Testis (tissue), 2 donors: ENCODE measurements at regions not wholly inside any gene's neighbourhood (a gene's known extent, or its start where the extent isn't known, plus 50 kb on each side); places are given as distances from the start of the nearest gene placed in this dataset.
A peak's percentile ranks its signal among the peaks of the same experiment; 100 is the strongest.

Source experiments
- DNase-seq: peaks from one replicate; pipeline ENCODE4 v3.0.0-alpha.2; 2019
- H3K27ac ChIP-seq, 2 donors: fragments of 200-600 bp; sonication (generic); one replicate each; pipeline ENCODE4 v1.5.1; 2019
- H3K27me3 ChIP-seq: fragments of 200-600 bp; sonication (generic); one replicate; pipeline ENCODE4 v1.5.1; 2019
- H3K36me3 ChIP-seq: fragments of 200-600 bp; sonication (generic); one replicate; pipeline ENCODE4 v1.5.1; 2017; ENCODE audit warnings: low read depth; ENCODE audit errors: missing control alignments
- H3K4me1 ChIP-seq: fragments of 200-600 bp; sonication (generic); one replicate; pipeline ENCODE4 v1.5.1; 2019
- H3K4me3 ChIP-seq, 2 donors: fragments of 200-600 bp; sonication (generic); one replicate each; pipeline ENCODE4 v1.5.1; 2017 to 2019
- H3K9me3 ChIP-seq: fragments of 200-600 bp; sonication (generic); one replicate; pipeline ENCODE4 v1.5.1; 2017
- POLR2A ChIP-seq: fragments of 450-650 bp; IDR thresholded peaks from one replicate; pipeline ENCODE4 v1.6.1; 2017; ENCODE audit warnings: antibody characterized with exemption, mild to moderate bottlenecking, moderate library complexity
- WGBS, 2 donors: methylation state at CpG; one replicate each; pipeline ENCODE4 v1.1.5; 2018; 5-methylcytosine and 5-hydroxymethylcytosine counted together
- intact Hi-C: fragments of 100-400 bp; cut with DNase I; formaldehyde crosslinking; loops from one replicate; pipeline ENCODE4 v1.15.1; 2023; ENCODE audit warnings: low total_unique reads
- TF ChIP-seq, protein P1 (sequence below), 3 experiments: fragments of 450-650 bp in 2 of 3; fragments of 200-600 bp in 1 of 3; sonication (generic) in 1 of 3; IDR thresholded peaks; one replicate each; pipeline ENCODE4 v1.5.1; 2016 to 2019; ENCODE audit warnings: antibody characterized with exemption in 3 of 3, mild to moderate bottlenecking in 2 of 3, moderate library complexity in 1 of 3

DNA sequence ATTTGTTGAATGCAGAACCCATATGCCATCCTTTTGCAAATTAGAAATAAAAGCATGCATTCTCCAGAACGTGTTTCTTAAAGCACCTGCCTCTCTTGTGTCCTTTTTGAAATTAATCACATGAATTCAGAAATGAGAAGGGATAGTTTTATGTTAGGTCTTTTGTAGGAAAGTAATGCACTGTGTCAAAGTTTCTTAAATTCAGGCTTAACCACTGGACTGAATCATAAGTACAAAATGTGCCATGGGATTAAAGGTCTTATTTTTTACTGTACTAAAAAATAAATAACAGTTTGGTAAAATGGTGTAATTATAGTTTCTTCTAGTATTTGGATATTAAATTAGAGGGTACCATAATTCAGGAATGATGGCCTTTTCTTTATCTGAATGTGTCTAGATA, 290.1 kb upstream of the USP25 start:
- TF ChIP-seq, protein P1, sequence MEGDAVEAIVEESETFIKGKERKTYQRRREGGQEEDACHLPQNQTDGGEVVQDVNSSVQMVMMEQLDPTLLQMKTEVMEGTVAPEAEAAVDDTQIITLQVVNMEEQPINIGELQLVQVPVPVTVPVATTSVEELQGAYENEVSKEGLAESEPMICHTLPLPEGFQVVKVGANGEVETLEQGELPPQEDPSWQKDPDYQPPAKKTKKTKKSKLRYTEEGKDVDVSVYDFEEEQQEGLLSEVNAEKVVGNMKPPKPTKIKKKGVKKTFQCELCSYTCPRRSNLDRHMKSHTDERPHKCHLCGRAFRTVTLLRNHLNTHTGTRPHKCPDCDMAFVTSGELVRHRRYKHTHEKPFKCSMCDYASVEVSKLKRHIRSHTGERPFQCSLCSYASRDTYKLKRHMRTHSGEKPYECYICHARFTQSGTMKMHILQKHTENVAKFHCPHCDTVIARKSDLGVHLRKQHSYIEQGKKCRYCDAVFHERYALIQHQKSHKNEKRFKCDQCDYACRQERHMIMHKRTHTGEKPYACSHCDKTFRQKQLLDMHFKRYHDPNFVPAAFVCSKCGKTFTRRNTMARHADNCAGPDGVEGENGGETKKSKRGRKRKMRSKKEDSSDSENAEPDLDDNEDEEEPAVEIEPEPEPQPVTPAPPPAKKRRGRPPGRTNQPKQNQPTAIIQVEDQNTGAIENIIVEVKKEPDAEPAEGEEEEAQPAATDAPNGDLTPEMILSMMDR (IDR thresholded peaks at IDR 0.05), result no peak
- TF ChIP-seq POLR2A, result no peak
- intact Hi-C loops, result no loop called here
- WGBS, 2 donors, result 40 to 50% methylated on average over 1 of the region's 1 CpG

DNA sequence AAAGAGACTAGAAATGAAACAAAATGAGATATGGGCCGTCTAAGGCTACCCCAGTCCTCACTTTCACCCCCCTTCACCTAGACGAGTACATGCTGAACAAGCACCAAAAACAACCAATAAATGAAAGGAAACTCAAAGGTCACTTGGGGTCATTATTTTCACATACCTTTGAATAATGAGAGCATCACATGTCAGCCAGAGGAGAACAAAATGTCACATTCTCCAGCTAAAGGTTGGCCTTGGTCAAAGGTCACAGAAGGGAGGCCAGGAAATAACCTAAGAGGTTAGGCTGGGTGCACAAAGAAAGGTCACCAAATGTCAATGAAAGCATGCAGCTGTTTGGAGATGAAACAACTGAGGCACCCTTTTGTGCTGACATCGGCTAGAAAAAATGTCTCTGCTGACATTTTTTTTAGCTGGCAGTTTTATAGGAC, 288.7 kb upstream of the USP25 start:
- intact Hi-C loops, result no loop called here
- TF ChIP-seq POLR2A, result no peak
- TF ChIP-seq, protein P1 (IDR thresholded peaks at IDR 0.05), result no peak
- no peaks in the 10 kb centered on the region for H3K36me3 ChIP-seq
- H3K27me3 ChIP-seq, result no peaks in the 10 kb centered on the region
- no peak for DNase-seq
- WGBS, 2 donors, result 26 to 36% methylated on average over 3 of the region's 3 CpGs
- peaks cover 11% of the 10 kb centered on the region for H3K4me1 ChIP-seq
- H3K4me3 ChIP-seq, result no peak overlapping the region
- no peaks in the 10 kb centered on the region for H3K9me3 ChIP-seq
- no peak overlapping the region for H3K27ac ChIP-seq

More for the DNA sequence above, 290.1 kb upstream of the USP25 start:
- Histone ChIP-seq H3K4me1 (peaks cover 11% of the 10 kb centered on the region), H3K36me3 (no peaks in the 10 kb centered on the region), H3K27ac (no peak overlapping the region), H3K9me3 (no peaks in the 10 kb centered on the region), H3K4me3 (no peak overlapping the region), H3K27me3 (no peaks in the 10 kb centered on the region)
- no peak for DNase-seq

DNA sequence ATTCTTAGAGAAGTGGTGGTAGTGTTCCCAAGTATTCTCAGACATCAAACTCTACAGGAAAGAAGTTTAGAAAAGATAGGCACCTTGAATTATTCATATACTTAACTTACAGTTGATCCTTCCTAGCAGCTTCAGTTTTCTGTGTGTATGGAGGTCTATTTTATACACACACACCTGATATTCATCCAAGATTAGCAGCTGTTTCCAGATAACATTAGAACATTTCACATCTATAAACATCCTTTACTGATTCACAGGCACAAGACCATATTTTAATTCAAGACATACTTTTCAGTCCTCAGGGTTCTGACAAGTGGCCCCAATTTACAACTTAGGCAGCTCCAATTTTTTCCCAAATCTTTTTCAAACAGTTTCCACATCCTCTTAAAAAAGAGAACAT, 287.8 kb upstream of the USP25 start:
- Histone ChIP-seq H3K27me3 (no peaks in the 10 kb centered on the region), H3K36me3 (no peaks in the 10 kb centered on the region), H3K4me3 (no peak overlapping the region), H3K4me1 (peaks cover 7% of the 10 kb centered on the region), H3K9me3 (no peaks in the 10 kb centered on the region), H3K27ac (peak overlapping the region in 1 of 2 donors; percentile 14)
- no peak for DNase-seq
- TF ChIP-seq POLR2A, result no peak
- TF ChIP-seq, protein P1 (IDR thresholded peaks at IDR 0.05), result no peak
- intact Hi-C loops, result no loop called here

DNA sequence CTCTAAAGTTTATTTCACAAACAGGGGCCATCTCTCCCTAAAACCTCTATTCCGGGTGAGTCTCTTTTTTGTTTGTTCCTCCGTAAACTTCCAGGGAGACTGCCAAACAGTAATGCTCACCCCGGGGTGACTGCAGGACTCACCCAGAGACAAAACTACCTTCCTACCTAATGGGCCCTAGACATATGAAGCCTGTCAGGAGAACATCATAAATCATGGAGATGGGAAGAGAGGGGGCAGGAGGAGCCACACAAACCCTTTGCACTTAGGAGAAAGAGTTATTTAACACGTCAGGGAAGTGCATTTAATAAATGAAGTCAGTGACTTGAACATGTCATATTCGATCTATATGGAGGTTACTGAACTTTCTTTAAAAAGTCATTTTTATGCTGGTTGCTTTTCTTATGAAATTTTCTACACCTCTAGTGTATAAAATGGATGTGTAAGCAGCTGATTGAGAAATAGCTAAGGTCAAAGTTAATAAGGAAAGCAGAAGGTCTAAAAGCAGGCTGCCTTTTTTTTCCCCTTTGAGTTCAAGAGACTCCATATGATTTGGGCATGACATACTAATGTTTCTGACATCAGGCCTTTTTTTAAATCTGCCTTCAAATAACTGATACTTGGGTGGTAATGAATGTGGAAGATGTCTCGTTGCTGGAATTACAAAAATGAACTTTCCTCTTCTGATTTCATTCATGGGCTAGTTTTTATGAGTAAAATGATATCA, 286.9 kb upstream of the USP25 start:
- H3K36me3 ChIP-seq, result no peaks in the 10 kb centered on the region
- H3K4me1 ChIP-seq, result peaks cover 7% of the 10 kb centered on the region
- intact Hi-C loops, result no loop called here
- H3K27me3 ChIP-seq, result no peaks in the 10 kb centered on the region
- WGBS, 2 donors, result 50 to 61% methylated on average over 6 of the region's 6 CpGs
- H3K9me3 ChIP-seq, result no peaks in the 10 kb centered on the region
- TF ChIP-seq POLR2A, result no peak
- TF ChIP-seq, protein P1 (IDR thresholded peaks at IDR 0.05), result no peak
- no peak overlapping the region for H3K4me3 ChIP-seq
- no peak for DNase-seq
- H3K27ac ChIP-seq, result peak overlapping the region in 1 of 2 donors; percentile 14

DNA sequence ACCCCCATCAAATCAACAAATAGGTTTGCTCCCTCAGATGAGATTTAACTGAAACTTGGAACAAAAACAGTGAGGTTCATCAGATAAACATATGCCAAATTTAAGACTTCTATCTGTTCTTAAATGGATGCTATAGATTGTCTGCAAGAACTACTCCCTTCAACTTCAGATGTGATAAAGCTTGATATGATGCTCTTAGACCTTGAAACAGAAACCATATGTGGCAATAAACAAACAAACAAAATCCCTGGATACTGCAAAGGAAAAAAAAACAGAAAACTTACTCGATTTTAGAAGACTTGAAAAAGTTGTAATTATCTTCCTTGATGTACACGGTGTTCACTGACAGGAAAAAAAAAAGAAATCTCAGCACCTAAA, 286.1 kb upstream of the USP25 start:
- 25 to 27% methylated on average over 2 of the region's 2 CpGs for WGBS, 2 donors
- no peaks in the 10 kb centered on the region for H3K27me3 ChIP-seq
- no peak overlapping the region for H3K4me3 ChIP-seq
- peaks cover 7% of the 10 kb centered on the region for H3K4me1 ChIP-seq
- no peaks in the 10 kb centered on the region for H3K9me3 ChIP-seq
- intact Hi-C loops, result no loop called here
- DNase-seq, result no peak
- no peak for TF ChIP-seq POLR2A
- TF ChIP-seq, protein P1 (IDR thresholded peaks at IDR 0.05), result no peak
- H3K36me3 ChIP-seq, result no peaks in the 10 kb centered on the region
- peak overlapping the region in 1 of 2 donors; percentile 14 for H3K27ac ChIP-seq
